GM23338 (cell line): ENCODE measurements at regions not wholly inside any gene's neighbourhood (a gene's known extent, or its start where the extent isn't known, plus 50 kb on each side); places are given as distances from the start of the nearest gene placed in this dataset.

Source experiments
- ATAC-seq: fragments of 200-7000 bp; cut with Tn5 transposase; 3 replicates; pipeline ENCODE4 v1.9.1; 2020
- DNase-seq: peaks from one replicate; pipeline ENCODE4 v3.0.0-alpha.2; 2015; ENCODE audit warnings: low spot score
- H2AFZ ChIP-seq: fragments of 200-600 bp; sonication (generic); 2 replicates; pipeline ENCODE4 v1.8.0; 2016; ENCODE audit warnings: antibody characterized with exemption, mild to moderate bottlenecking, moderate library complexity
- H3F3A ChIP-seq: fragments of 200-600 bp; sonication (generic); replicated peaks from 2 replicates; pipeline ENCODE4 v1.8.0; 2017; ENCODE audit warnings: antibody characterized with exemption, mixed run types, low read depth
- H3K27ac ChIP-seq: fragments of 200-600 bp; sonication (generic); 2 replicates; pipeline ENCODE4 v1.6.1; 2016; ENCODE audit warnings: low read depth
- H3K27me3 ChIP-seq: fragments of 200-600 bp; sonication (generic); 2 replicates; pipeline ENCODE4 v1.8.0; 2016; ENCODE audit warnings: mild to moderate bottlenecking, mixed run types, moderate library complexity; ENCODE audit not compliant: insufficient read depth
- H3K36me3 ChIP-seq: fragments of 200-600 bp; sonication (generic); 2 replicates; pipeline ENCODE4 v1.8.0; 2016; ENCODE audit warnings: mild to moderate bottlenecking; ENCODE audit not compliant: insufficient read depth
- H3K4me1 ChIP-seq: fragments of 200-600 bp; sonication (generic); 2 replicates; pipeline ENCODE4 v1.8.0; 2016; ENCODE audit warnings: mild to moderate bottlenecking, moderate library complexity; ENCODE audit not compliant: insufficient read depth
- H3K4me2 ChIP-seq: fragments of 200-600 bp; sonication (generic); 2 replicates; pipeline ENCODE4 v1.7.1; 2017; ENCODE audit warnings: mixed run types
- H3K4me3 ChIP-seq: fragments of 200-600 bp; sonication (generic); 2 replicates; pipeline ENCODE4 v1.6.1; 2016; ENCODE audit warnings: mixed run types
- H3K79me2 ChIP-seq: fragments of 200-600 bp; sonication (generic); replicated peaks from 2 replicates; pipeline ENCODE4 v1.8.0; 2017; ENCODE audit warnings: mild to moderate bottlenecking; ENCODE audit not compliant: insufficient read depth
- H3K9me2 ChIP-seq: fragments of 200-600 bp; sonication (generic); 2 replicates; pipeline ENCODE4 v1.8.0; 2017; ENCODE audit not compliant: insufficient read depth
- H4K20me1 ChIP-seq: fragments of 200-600 bp; sonication (generic); replicated peaks from 2 replicates; pipeline ENCODE4 v1.8.0; 2017; ENCODE audit warnings: mild to moderate bottlenecking; ENCODE audit not compliant: insufficient read depth
- H3K27ac Mint-ChIP-seq: 2 replicates; pipeline ENCODE4 v1.8.0; 2020; ENCODE audit warnings: inconsistent platforms, mild to moderate bottlenecking, moderate library complexity, mixed read lengths
- H3K27me3 Mint-ChIP-seq: 3 replicates; pipeline ENCODE4 v1.8.0; 2022; ENCODE audit warnings: low read depth, mild to moderate bottlenecking, moderate library complexity, mixed read lengths, inconsistent platforms; ENCODE audit not compliant: insufficient read depth, poor library complexity
- H3K36me3 Mint-ChIP-seq: 3 replicates; pipeline ENCODE4 v1.8.0; 2021; ENCODE audit warnings: low read depth, mild to moderate bottlenecking, inconsistent platforms, moderate library complexity, mixed read lengths
- H3K4me1 Mint-ChIP-seq: 3 replicates; pipeline ENCODE4 v1.8.0; 2020; ENCODE audit warnings: mild to moderate bottlenecking, inconsistent platforms, mixed read lengths
- H3K4me3 Mint-ChIP-seq: 3 replicates; pipeline ENCODE4 v1.8.0; 2021; ENCODE audit warnings: moderate library complexity, mild to moderate bottlenecking, inconsistent platforms, mixed read lengths
- H3K9me3 Mint-ChIP-seq: 3 replicates; pipeline ENCODE4 v1.8.0; 2020; ENCODE audit warnings: moderate library complexity, mild to moderate bottlenecking, inconsistent platforms, mixed read lengths
- CREB1 ChIP-seq: fragments of 250-450 bp; sonication (Bioruptor Pico); IDR thresholded peaks from 2 replicates; pipeline ENCODE4 v1.5.0; 2020; ENCODE audit warnings: low read depth, mild to moderate bottlenecking, moderate library complexity
- ZNF462 ChIP-seq: fragments of 250-450 bp; sonication (Bioruptor Pico); IDR thresholded peaks from 2 replicates; pipeline ENCODE4 v1.5.0; 2020; ENCODE audit warnings: mild to moderate bottlenecking, moderate library complexity

DNA sequence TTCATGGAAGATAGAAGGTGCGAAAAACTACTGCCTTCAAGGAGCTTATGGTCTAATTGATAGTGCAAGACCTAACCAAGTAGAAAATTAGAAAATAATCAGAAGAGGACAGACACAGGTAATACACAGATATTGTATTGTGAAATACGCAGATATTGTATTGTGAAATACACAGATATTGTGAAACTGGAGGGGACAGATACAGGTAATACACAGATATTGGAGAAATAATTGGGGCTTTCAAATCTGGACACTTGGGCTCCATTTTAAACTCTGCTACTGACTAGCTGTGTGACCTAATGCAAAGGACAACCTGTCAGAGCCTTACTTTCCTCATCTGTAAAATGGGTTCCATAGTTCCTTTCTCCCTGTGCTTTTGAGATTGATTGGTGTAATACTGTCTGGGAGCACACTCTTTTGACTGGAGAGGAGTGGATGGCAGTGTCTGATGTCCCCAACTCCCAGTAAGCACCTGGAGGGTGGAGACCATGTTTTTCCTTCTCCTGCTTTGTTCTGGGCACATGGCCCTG is 272.8 kb downstream of the TLE3 start (continued):
- TF ChIP-seq ZNF462 (CRISPR knock-in tag) (no peak), CREB1 (CRISPR knock-in tag) (no peak)

DNA sequence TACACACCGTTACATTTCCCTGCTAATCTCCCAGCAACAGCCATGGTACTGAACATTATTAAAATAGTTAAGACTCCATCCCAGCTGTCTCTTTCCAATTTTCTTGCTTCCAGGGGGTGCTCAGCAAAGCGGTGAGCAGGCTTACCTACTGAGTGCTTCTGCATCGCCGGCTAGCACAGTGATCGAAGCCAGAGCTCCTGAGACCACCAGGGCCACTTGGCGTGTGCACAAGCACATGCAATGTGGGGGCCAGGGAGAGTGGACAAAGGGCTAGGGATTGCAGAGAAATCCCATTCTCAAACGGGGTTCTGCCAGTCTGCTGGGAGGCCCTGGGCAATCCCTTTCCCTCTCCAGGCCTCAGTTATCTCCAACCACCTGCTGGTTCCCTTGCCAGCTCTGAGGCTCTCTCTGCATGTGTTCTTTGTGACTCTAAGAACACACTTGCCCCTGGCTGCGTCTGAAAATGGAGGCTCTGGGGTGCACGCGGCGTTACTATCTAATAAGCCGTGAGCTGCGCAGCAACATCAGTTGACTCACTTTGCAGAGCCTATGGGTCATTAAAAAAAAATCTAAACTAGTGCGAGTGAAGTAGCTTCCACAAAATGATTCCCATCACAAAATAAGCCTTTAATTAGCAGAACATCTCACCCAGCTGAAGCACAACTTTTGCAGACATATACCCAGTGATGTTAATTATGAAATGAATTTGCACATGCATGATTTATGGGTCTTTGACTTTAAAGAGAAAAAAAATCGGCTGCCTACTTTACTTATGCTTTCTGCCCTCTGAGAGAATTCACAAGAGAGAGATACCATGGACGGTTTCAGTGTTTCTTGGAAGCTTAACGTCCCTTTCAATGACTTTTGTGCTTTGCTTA is 271.5 kb downstream of the TLE3 start:
- peaks cover 9% of the 10 kb centered on the region for H3K27me3 Mint-ChIP-seq
- ATAC-seq (peak; percentile 74), DNase-seq (no peak)
- Histone ChIP-seq H3F3A (no peaks in the 10 kb centered on the region), H3K4me1 (peaks cover 5% of the 10 kb centered on the region; the same call in 1 of the 2 replicates), H3K27ac (no peak overlapping the region), H2AFZ (peak overlapping the region; percentile 23; the same call in 1 of the 2 replicates), H4K20me1 (no peaks in the 10 kb centered on the region), H3K9me2 (0 out of 2 replicates have a peak, but pooled peaks cover 3% of the 10 kb centered on the region), H3K4me3 (no peak overlapping the region), H3K36me3 (no peaks in the 10 kb centered on the region), H3K27me3 (no peaks in the 10 kb centered on the region), H3K4me2 (no peak overlapping the region), H3K79me2 (no peaks in the 10 kb centered on the region)
- no peaks in the 10 kb centered on the region for H3K36me3 Mint-ChIP-seq
- H3K4me1 Mint-ChIP-seq: peaks cover 17% of the 10 kb centered on the region
- no peak for TF ChIP-seq ZNF462 (CRISPR knock-in tag)
- no peaks in the 10 kb centered on the region for H3K9me3 Mint-ChIP-seq
- H3K4me3 Mint-ChIP-seq: no peak overlapping the region
- no peak overlapping the region for H3K27ac Mint-ChIP-seq
